T-helper 1 cell (primary cell): ENCODE measurements at regions not wholly inside any gene's neighbourhood (a gene's known extent, or its start where the extent isn't known, plus 50 kb on each side); places are given as distances from the start of the nearest gene placed in this dataset.
"Not testable (repeated sequence)": the region's sequence is repeated elsewhere in the genome, so short reads cannot be mapped to it uniquely, and the experiment has no call there.

ENCODE experiments used
- DNase-seq, 5 donors: peaks; one replicate each; pipeline ENCODE4 v3.0.0-alpha.2; 2012 to 2020

DNA sequence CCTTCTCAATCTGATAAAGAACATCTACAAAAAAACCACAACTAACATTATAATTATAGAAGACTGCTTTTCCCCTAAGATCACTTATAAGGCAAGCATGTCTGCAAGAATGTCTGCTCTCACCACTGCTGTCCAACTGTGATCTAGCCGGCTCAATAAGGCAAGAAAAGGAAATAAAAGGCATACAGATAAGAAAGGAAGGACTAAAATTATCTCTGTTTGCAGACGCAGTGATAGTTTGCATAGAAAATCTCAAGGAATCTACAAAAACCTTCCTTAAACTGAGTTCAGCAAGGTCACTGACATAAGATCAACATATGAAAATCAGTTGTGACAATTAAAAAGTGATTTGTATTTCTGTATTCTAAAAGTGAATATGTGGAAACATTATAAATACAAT, 138.0 kb upstream of the EGLN3 start:
- no peak for DNase-seq

DNA sequence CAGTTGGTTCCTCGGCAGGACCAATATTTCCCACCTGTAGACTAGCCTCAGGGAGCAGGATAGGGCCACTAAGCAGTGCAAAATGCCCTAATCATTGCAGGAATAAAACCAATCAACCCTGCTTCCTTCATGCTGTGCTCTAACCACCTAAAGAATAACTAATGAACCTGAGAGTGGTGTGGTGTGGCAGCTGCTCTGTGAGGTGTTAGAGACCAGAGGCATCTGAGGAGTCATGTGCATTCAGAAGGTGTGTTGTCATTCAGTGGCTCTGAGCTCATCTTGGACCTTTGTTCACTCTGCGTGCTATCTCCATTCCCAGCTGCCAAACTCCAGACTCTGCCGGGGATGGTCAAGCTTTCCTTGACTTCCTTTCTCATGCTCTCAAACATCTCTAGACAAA, 136.7 kb upstream of the EGLN3 start:
- DNase-seq = no peak

DNA sequence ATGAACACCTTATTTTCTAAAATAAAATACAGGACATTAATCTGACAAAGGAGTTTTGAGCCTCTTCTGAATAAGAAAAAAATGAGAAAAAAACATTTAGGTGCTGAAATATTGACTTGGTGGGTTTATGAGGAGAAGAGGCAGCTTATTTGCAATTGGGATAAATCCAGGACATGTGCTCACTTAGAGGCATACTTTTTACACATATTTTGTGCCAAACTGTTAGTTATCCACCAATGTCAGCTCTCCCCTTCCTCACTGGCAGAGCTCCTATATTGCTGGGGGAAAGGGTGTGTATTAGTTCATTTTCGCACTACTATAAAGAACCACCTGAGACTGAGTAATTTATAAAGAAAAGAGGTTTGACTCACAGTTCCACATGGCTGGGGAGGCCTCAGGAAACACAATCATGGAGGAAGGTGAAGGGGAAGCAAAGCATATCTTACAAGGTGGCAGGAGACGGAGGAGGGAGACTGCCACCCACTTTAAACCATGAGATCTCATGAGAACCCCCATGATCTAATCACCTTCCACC, 135.4 kb upstream of the EGLN3 start:
- DNase-seq = no peak

DNA sequence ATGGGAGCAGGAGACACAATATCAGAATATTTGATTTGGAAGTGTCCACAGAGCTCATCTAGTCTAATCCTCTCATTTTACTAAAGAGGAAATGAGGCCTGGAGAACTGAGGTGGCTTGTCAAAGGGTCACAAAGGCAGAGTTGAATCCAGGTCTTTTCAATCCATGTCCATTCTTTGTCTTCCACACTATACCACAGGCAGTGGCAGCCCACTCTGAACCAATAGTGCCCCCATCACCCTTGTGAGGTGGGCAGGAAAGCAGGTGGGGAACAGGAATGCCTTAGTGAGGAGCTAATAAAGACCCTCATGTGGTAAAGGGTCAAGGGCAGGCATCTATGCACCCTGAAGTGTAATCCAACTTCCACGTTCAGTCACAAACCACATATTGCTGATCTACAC, 134.8 kb upstream of the EGLN3 start:
- no peak for DNase-seq

DNA sequence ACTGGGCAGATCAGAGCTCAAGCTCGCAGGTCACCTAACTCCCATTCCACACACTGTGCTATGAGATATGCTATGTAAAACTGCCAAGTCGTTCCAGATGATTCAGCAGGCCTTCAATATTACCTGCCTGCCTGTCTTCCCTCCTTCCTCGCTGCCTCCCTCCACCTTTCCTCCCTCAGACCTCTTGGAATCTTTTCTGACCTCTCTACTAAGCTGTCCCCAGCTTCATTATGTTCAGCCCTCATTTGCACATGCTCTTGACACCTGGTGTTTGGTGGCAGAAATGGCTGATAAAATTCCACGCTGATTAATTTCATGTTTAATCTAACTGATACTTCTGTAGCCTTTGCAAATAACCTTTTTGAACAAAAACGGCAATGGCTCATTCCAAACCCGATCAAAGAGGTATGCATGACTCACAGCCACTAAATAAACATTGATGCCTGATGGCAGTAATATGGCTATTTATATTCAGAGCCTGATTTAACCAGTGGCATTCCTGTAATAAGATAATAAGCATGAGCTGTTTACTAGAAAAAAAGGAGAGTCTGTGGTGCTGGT, 130.8 kb upstream of the EGLN3 start:
- no peak for DNase-seq

DNA sequence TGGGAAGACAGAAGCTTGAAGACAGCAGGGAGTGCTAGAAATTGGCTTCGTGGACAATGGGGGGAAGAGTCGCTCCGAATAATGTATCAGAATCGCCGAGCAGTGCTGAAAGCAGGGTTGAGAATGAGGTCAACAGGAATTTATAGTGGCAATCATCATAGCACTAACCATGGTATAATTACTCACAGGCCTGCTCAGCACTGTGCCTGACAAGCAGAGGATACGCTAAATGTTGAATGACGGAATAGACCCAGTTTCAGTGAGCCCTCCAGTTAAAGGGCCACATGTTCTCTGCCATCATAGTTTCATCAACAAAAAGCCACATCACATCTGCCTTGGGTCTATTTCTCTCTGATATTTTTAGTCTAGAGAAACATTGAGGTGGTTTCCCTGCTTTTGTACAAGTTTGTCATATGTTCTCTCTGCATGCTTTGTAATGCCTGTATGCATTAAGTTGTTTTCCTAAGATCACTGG, 130.3 kb upstream of the EGLN3 start:
- no peak for DNase-seq

DNA sequence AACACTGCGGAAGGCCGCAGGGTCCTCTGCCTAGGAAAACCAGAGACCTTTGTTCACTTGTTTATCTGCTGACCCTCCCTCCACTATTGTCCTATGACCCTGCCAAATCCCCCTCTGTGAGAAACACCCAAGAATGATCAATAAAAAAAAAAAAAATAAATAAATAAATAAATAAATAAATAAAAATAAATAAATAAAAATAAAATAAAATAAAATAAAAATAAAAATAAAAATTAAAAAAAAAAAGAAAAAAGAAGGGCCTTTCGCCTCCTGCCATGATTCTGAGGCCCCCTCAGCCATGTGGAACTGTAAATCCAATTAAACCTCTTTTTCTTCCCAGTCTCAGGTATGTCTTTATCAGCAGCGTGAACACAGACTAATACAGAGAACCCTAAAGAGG, 128.8 kb upstream of the EGLN3 start:
- not testable (repeated sequence) for DNase-seq

DNA sequence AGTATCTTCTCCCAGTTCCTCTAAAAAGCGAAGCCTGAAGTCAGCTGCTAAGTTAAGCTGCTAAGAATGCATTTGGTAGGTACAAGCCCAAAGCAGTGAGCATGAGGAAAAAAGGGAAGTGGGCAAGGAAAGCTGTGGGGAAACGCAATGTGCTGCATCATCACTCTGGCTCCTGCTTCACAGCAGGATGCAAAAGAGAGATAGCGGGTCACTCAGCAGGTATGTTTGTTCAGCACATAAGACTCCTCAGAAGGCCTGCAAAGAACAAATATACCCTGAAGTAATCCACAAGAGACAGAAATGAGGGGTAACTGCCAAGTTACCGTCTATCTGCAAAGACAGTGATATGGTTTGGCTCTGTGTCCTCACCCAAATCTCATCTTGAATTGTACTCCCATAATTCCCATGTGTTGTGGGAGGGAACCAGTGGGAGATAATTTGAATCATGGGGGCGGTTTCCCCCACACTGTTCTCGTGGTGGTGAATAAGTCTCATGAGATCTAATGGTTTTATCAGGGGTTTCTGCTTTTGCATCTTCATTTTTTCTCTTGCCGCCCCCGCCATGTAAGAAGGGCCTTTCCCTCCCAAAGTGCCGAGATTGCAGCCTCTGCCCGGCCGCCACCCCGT, 127.4 kb upstream of the EGLN3 start:
- no peak for DNase-seq

DNA sequence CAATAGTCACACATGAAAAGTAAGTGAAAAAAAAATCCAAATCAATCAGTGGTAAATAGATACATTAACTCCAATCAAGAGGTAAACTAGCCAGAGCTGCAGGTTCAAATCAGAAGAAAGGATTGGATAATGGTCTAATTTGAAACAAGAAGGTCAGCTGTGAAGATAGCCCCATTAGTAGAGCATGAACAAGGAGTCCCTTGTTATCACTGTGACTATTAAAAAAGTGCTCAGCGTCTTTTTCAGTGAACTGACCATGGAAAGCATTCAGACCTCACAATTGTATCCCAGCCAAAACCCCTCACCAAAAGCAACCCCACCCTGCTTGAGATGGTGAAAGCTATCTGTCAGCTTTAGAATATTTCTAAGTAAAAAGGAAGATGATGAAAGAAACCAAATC, 125.0 kb upstream of the EGLN3 start:
- DNase-seq = no peak

DNA sequence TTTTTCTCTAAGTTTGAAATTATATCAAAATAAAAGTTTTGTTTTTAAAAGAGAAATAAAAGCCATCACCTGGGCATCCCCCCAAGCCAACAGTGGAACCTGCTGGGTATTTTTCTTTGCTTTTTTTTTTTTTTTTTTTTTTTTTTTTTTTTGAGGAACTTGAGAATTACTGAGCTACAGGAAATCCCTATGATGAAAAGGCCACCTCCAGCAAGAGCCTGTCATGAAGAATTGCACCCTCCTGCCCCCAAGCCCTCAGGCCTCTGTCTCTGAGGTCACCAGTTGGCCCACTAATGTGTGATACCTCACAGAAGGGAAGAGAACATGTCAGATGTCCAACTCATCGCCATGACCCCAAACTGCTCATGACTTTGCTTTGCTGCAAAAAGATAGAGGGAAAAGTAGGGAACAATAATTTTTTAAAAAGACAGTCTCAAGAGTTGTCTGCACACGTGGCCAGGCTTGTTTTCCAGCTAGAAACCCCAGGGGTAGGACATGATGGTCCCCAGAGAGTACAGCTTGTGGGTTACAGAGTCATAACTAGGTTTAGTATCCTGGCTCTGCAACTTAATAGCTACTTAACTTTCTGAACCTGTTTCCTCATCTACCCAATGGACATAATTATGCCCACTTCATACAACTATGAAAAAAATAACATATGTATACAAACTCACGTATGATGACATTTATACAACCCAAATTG, 124.3 kb upstream of the EGLN3 start:
- DNase-seq = no peak

DNA sequence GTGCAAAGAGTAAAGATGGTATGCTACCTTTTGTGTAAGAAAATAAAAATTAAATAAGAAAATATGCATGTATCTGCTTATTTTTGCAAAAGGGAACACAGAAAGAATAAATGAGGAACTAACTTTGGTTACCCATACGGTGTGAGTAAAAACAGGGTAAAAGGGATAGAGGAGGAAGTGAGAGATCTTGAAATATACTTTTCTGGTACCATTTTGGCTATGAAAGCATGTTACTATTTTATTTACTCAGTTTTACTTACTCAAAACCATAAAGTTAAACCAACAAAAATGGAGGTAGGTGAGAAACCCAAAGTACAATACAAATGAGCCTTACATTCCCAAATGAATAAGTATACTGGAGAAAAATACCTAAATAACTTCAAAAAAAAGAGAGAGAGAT, 122.0 kb upstream of the EGLN3 start:
- no peak for DNase-seq

DNA sequence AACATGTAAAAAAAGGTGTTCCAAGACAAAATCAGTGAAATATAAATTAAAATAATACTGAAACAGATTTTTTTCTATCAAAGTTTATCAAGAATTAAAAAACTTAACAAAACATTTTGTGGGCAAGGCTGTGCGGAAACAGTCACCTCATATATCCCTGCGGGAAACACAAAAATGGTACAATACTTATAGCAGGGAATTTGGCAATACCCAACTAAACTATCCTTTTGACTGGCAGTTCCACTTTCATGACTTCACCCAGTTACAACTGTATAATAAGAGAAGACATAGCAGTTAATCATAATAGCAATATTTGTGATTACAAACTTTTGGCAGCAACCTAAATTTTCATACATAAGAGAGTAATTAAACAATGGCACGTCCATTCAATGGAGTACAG, 121.5 kb upstream of the EGLN3 start:
- no peak for DNase-seq

DNA sequence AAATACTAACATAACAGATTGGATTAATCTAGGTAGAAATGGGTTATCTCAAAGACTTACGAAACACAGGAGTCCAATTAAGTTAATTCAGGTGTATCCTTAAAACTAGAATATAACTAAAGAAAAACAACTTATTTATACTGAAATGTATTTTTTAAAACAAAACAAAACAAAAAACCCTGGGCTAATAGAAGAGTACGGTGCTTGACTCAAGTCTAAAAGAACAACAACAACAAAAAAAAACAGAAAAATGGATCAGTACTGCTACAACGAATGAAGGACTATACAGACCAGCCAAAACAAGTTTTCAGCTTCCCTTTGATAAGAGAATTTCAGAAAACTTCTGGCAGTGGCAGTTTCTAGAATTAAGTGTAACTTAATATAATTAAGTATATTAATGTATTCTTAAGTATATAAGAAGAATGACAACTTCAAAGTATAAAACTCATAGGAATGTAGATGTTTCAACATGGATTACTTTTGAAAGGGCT, 120.1 kb upstream of the EGLN3 start:
- no peak for DNase-seq

DNA sequence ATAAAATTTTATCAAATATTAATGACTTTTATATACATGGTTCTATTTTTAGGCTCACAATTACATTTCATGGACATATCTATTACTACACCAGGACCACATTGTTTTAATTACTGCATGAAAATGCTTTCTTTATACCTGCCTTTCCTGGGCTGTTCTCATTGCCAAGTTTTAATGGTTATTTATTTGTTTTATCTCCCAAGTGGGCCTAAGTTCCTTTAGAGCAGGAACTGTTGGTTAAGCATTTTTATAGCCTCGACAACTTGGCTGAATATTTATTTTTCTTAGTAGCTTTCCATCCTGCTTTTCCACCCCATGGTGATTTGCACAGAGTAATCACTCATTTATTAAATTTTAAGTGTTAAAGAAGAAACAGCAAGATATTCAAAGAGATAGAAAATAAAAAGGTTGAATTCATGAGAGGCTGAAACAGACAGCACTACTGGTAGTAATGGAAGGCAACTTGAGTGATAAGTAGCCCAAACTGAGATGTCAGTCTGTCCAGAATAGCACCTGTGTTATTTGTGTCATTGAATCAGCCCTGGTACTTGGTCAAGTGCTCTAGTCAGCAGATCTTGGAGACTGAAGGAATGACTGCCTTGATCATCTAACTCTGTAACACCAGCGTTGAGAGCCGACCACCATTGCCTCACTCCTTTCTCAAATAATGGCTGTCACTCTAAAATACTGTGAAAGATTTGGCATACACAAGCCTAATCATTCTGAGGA, 119.1 kb upstream of the EGLN3 start:
- no peak for DNase-seq

DNA sequence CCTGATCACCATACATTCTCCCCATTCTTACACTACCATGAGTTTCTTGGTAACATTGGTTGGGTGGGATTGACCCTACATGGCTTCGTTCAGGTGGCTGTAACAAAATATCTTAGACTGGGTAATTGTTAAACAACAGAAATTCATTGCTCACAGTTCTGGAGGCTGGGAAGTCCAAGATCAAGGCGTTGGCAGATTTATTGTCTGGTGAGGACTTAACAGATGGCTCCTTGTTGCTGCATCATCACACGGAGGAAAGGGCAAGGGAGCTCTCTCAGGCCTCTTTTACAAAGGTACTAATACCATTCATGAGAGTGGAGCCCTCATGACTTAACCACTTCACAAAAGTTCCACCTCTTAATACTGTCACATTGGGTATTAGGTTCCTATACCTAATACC, 116.7 kb upstream of the EGLN3 start:
- DNase-seq = no peak

DNA sequence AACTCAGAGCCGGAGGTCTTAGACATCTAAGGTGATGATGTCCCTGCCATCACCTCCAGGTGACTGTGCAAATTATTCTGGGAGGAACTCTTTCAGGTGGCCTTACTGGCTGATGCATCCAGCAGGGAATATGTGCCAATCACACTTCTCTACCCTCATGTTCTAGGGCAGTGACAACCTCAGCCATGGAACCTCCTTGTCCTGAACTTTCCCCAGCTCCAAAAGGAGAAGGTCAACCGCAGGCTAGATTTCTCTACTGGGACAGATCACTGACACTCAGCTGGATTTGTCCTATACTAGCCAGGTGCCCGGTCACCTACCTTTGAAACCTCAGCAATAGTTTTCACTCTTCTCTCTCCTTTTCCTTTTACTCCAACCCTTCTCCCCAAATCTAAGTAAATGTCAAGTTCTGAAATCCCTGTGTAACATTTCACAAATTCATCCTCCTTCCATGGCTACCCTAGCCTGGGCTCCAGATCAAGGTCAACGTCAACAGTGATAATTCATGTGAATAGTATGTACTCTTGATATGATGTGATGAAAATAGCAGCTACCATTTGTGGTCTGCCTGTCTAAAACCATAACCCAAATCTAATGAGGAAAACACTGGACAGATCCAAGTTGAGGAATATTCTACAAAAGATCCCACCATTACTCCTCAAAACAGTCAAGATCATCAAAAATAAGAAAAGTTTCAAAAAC, 115.0 kb upstream of the EGLN3 start:
- no peak for DNase-seq

DNA sequence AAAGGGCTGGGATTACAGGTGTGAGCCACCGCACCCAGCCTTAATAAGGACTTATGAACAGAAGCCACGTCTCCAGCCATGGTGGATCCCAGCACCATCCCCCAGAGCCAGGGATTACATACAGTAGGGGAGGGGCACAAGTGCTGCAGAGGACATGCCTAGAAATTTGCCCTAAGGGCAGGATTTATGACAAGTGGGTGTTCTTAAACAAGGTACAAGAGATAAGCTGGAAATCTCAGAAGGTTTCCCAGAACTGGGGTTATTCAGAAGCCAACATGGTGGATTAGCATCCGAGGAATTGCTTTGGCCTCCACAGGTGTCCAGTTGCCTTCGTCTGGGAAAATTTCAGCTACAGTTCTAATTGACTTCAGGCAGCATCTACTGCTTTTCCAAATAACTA, 114.4 kb upstream of the EGLN3 start:
- no peak for DNase-seq

DNA sequence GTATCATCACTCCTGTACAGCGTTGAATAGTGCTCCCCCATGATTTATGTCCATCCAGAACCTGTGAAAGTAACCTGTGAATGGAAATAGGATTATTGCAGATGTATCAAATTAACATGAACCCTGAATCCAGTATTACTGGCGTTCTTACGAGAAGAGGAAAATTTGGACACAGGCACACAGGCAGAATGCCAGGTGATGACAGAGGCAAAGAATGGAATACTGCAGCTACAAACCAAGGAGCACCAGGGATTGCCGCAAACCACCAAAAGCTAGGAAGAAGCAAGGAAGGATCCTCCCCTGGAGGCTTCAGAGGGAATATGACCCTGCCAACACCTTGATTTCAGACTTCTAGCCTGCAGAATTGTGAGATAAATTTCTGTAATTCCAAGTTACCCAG, 113.5 kb upstream of the EGLN3 start:
- no peak for DNase-seq

DNA sequence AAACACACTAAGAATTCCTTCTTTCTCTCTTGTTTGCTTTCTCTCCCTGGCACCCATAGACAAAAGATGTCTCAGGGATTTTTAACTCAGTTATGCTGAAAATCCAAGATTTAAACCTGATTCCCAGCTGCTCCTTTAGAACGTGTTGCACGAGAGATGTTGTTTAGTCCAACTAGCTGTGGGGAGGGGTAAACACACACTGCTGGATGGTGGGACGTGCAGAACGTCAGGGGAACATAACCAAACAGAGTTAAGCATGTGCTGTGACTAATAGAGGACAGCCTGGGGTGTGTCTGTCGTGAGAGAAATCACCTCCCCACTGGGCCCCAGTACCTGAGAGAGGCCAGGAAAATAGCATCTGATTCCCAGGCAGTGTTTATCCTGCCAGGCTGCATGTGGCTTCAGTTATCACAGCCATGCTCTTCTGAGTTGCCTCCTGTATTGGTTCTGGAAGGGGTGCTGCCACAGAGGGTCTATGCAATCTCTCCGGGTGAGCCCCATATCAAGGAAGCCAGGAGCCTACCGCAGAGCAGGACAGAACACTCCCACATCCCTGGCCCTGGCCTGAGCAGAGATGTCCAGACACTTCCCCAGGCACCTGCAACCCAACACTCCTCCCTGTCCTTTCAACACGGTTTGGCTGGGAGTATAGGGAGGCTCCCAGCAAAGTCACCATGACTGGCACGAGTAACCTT, 112.7 kb upstream of the EGLN3 start:
- no peak for DNase-seq

DNA sequence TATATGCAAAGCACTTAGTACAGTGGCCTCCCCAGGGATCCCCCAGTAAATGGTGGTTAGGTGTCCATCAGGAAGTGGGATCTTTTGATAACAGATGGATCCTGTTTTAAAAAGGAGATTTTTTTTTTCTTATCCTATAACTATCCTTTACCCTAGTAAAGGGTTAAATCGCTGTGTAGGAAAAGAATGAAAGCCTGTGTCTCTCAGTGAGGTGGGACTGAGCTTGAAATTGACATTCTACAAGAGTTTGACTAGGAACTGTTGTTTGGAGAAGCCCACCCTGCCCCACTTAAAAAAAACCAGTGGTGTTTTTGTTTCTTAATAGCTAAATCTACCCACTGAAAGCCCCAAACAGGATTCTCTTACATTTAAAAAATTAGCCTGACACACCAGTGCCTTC, 112.2 kb upstream of the EGLN3 start:
- no peak for DNase-seq

DNA sequence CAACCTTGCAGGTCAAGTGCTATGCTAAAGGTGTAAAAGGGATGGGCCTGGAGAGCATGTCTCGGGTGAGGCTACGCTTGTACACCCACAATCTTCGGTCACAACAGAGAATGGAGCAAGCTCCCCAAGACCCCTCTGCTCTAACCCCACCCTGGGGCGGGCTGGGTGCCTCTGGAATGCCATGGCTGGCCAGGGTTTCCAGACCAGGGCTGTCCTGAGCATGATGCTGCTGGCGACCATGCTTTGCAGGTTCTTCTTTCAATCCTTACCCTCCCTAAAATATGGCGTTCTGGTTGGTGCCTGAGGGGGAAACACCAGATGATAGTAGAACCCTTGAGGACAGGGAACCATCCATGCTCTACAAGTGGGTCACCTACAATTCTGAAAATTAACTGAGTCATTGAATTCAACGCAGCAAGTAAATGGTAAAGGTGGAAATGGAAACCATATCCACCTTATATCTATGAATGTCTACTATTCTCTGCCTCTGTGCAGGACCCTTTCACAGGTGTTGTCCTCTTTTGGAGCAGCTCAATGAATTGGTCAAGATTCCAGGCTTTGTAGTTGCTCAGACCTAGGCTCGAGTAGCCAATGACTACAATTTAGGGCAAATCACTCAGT, 111.6 kb upstream of the EGLN3 start:
- DNase-seq = no peak

DNA sequence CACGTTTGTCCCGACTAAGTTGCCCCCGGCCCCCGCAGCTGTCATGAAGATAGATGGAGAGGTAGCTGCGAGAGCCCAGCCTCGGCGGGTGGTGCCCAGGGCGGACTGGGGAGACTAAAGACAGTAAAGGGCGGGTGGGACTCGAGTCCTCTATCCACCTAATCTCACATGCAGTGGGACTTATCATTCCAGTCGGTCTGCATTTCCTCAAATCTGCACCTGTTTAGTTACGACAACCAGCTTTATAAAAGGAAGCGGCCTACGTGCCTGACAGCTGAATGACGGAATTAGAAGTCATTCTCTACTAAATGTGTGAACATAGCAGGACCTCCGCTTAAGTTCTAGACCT, 109.8 kb upstream of the EGLN3 start:
- no peak for DNase-seq
